H1 (cell line): ENCODE measurements at regions not wholly inside any gene's neighbourhood (a gene's known extent, or its start where the extent isn't known, plus 50 kb on each side); places are given as distances from the start of the nearest gene placed in this dataset.

Experiments used
- CTCF ChIA-PET: fragments of 300-600 bp; sonication (Branson Sonifier 250); formaldehyde crosslinking; loops from one replicate; lab custom pipeline; 2021; ENCODE audit not compliant: partially characterized antibody; lab: Charles Lee
- POLR2A ChIA-PET: fragments of 300-600 bp; sonication (Branson Sonifier 250); formaldehyde crosslinking; loops from one replicate; lab custom pipeline; 2021; ENCODE audit warnings: inconsistent platforms; ENCODE audit not compliant: partially characterized antibody; lab: Charles Lee
- DNase-seq, 2 experiments: peaks; one replicate each; pipeline versions ENCODE4 v3.0.0 to v3.0.0-alpha.2; 2010 to 2022; ENCODE audit warnings: low spot score in 2 of 2, low read depth in 1 of 2, mixed read lengths in 1 of 2
- FAIRE-seq: peaks from 2 replicates; lab custom pipeline; 2011; peaks lifted over from hg19 to GRCh38; lab: Jason Lieb, UNC
- H2AFZ ChIP-seq: 2 replicates; pipeline ENCODE4 v1.8.1; 2012; ENCODE audit warnings: low read length, inconsistent platforms
- H2AK5ac ChIP-seq: 2 replicates; pipeline ENCODE4 v1.6.1; 2013; ENCODE audit warnings: low read depth, low read length
- H2BK120ac ChIP-seq: replicated peaks from 2 replicates; pipeline ENCODE3; 2013; ENCODE audit warnings: low read depth, low read length, inconsistent platforms
- H2BK12ac ChIP-seq: 2 replicates; pipeline ENCODE4 v1.6.1; 2013; ENCODE audit warnings: low read depth, low read length
- H2BK15ac ChIP-seq: 2 replicates; pipeline ENCODE4 v1.6.1; 2013; ENCODE audit warnings: low read length
- H2BK20ac ChIP-seq: 2 replicates; pipeline ENCODE4 v1.6.1; 2013; ENCODE audit warnings: low read length
- H2BK5ac ChIP-seq: 2 replicates; pipeline ENCODE4 v1.6.1; 2013; ENCODE audit warnings: low read depth, low read length
- H3K14ac ChIP-seq: 2 replicates; pipeline ENCODE4 v1.6.1; 2013; ENCODE audit warnings: inconsistent platforms; ENCODE audit not compliant: insufficient read length
- H3K18ac ChIP-seq: 2 replicates; pipeline ENCODE4 v1.6.1; 2013; ENCODE audit warnings: low read length; ENCODE audit errors: extremely low read depth
- H3K23ac ChIP-seq: 2 replicates; pipeline ENCODE4 v1.6.1; 2013; ENCODE audit warnings: inconsistent platforms; ENCODE audit not compliant: insufficient read length
- H3K23me2 ChIP-seq: 2 replicates; pipeline ENCODE4 v1.6.1; 2013; ENCODE audit warnings: low read depth, low read length
- H3K27ac ChIP-seq: 2 replicates; pipeline ENCODE4 v1.6.1; 2011; ENCODE audit warnings: low read depth, low read length, inconsistent platforms
- H3K27me3 ChIP-seq, 4 experiments: replicated peaks in 1 of 4; 1 replicate in 1 of 4; 2 replicates in 3 of 4; pipeline versions ENCODE4 v1.6.1 to v1.8.1; 2011 to 2013; ENCODE audit warnings: low read length in 3 of 4, mild to moderate bottlenecking in 3 of 4, inconsistent platforms in 2 of 4, mixed read lengths in 2 of 4, moderate library complexity in 1 of 4; ENCODE audit not compliant: control insufficient read depth in 3 of 4, insufficient read depth in 3 of 4; ENCODE audit errors: extremely low read depth in 1 of 4
- H3K36me3 ChIP-seq, 4 experiments: 2 replicates each; pipeline versions ENCODE4 v1.6.1 to v1.8.1; 2011 to 2013; ENCODE audit warnings: mild to moderate bottlenecking in 4 of 4, low read length in 3 of 4, moderate library complexity in 2 of 4, control low read depth in 1 of 4, inconsistent platforms in 1 of 4; ENCODE audit not compliant: insufficient read depth in 4 of 4, control insufficient read depth in 2 of 4
- H3K4ac ChIP-seq: replicated peaks from 2 replicates; pipeline ENCODE3; 2013; ENCODE audit warnings: low read length, low read depth, mixed read lengths, inconsistent platforms; ENCODE audit not compliant: insufficient read length
- H3K4me1 ChIP-seq, 4 experiments: replicated peaks in 1 of 4; 1 replicate in 1 of 4; 2 replicates in 3 of 4; pipeline versions ENCODE4 v1.6.1 to v1.8.1; 2011 to 2013; ENCODE audit warnings: low read length in 3 of 4, inconsistent platforms in 2 of 4, mixed read lengths in 1 of 4; ENCODE audit not compliant: insufficient read depth in 4 of 4, control insufficient read depth in 3 of 4
- H3K4me2 ChIP-seq, 2 experiments: 2 replicates each; pipeline versions ENCODE4 v1.6.1 to v1.8.1; 2011 to 2013; ENCODE audit warnings: low read depth in 2 of 2, low read length in 2 of 2, control low read depth in 1 of 2, inconsistent platforms in 1 of 2, mild to moderate bottlenecking in 1 of 2; ENCODE audit not compliant: insufficient read depth in 1 of 2
- H3K4me3 ChIP-seq, 4 experiments: fragments of 200-600, 300-600 bp in 1 of 4; sonication (generic), shearing (Covaris generic), sonication (Bioruptor Twin) in 1 of 4; 2 replicates each; pipeline versions ENCODE4 v1.5.1 to v1.8.1; 2011 to 2016; ENCODE audit warnings: low read length in 4 of 4, low read depth in 3 of 4, control low read depth in 2 of 4, inconsistent platforms in 2 of 4, mild to moderate bottlenecking in 2 of 4, mixed read lengths in 1 of 4, moderate library complexity in 1 of 4; ENCODE audit not compliant: insufficient read depth in 2 of 4; ENCODE audit errors: extremely low read depth in 1 of 4
- H3K56ac ChIP-seq: replicated peaks from 2 replicates; pipeline ENCODE3; 2013; ENCODE audit warnings: low read depth, mild to moderate bottlenecking, mixed read lengths, low read length, inconsistent platforms; ENCODE audit not compliant: insufficient read length
- H3K79me1 ChIP-seq: 2 replicates; pipeline ENCODE4 v1.6.1; 2013; ENCODE audit warnings: low read depth, low read length, control low read depth
- H3K79me2 ChIP-seq, 2 experiments: 2 replicates each; pipeline versions ENCODE4 v1.6.1 to v1.8.1; 2012 to 2013; ENCODE audit warnings: low read length in 2 of 2, mild to moderate bottlenecking in 2 of 2, inconsistent platforms in 1 of 2; ENCODE audit not compliant: insufficient read depth in 2 of 2, control insufficient read depth in 1 of 2
- H3K9ac ChIP-seq, 4 experiments: replicated peaks in 1 of 4; 1 replicate in 1 of 4; 2 replicates in 3 of 4; pipeline versions ENCODE4 v1.6.1 to v1.8.1; 2011 to 2013; ENCODE audit warnings: low read depth in 3 of 4, low read length in 3 of 4, control low read depth in 2 of 4, mild to moderate bottlenecking in 2 of 4, moderate library complexity in 2 of 4, inconsistent platforms in 1 of 4; ENCODE audit errors: extremely low read depth in 1 of 4
- H3K9me3 ChIP-seq, 2 experiments: 2 replicates each; pipeline versions ENCODE4 v1.6.1 to v1.8.1; 2012 to 2013; ENCODE audit warnings: mild to moderate bottlenecking in 2 of 2, moderate library complexity in 2 of 2, control low read depth in 1 of 2, inconsistent platforms in 1 of 2, low read depth in 1 of 2, low read length in 1 of 2, mixed read lengths in 1 of 2; ENCODE audit not compliant: insufficient read depth in 2 of 2
- H4K20me1 ChIP-seq, 2 experiments: replicated peaks in 1 of 2; 2 replicates each; pipeline versions ENCODE3 to v1.8.1; 2011 to 2013; ENCODE audit warnings: inconsistent platforms in 2 of 2, low read length in 2 of 2, mild to moderate bottlenecking in 1 of 2; ENCODE audit not compliant: insufficient read depth in 2 of 2, control insufficient read depth in 1 of 2
- H4K5ac ChIP-seq: 2 replicates; pipeline ENCODE4 v1.6.1; 2013; ENCODE audit warnings: low read length, low read depth, mixed read lengths, inconsistent platforms; ENCODE audit not compliant: insufficient read length
- H4K8ac ChIP-seq: 2 replicates; pipeline ENCODE4 v1.8.0; 2013; ENCODE audit warnings: mild to moderate bottlenecking, moderate library complexity, low read length, inconsistent platforms; ENCODE audit not compliant: insufficient read depth; ENCODE audit errors: extremely low read depth
- H4K91ac ChIP-seq: replicated peaks from 2 replicates; pipeline ENCODE3; 2013; ENCODE audit warnings: low read length, mixed read lengths, inconsistent platforms; ENCODE audit not compliant: insufficient read length
- CHD2 ChIP-seq: IDR thresholded peaks from 2 replicates; pipeline ENCODE4 v1.6.1; 2012; ENCODE audit warnings: low read length, improper control_type of control experiment
- GABPA ChIP-seq: IDR thresholded peaks from 2 replicates; pipeline ENCODE4 v1.6.1; 2011; ENCODE audit warnings: mild to moderate bottlenecking, low read length, moderate library complexity, borderline replicate concordance; ENCODE audit not compliant: insufficient read depth
- JUND ChIP-seq: IDR thresholded peaks from 2 replicates; pipeline ENCODE4 v1.6.1; 2011; ENCODE audit warnings: mild to moderate bottlenecking, improper control_type of control experiment, low read length
- POU5F1 ChIP-seq: IDR thresholded peaks from 2 replicates; pipeline ENCODE4 v1.6.1; 2011; ENCODE audit warnings: low read depth, mild to moderate bottlenecking, low read length, moderate library complexity
- SIN3A ChIP-seq, 2 experiments: IDR thresholded peaks in 1 of 2; conservative IDR thresholded peaks in 1 of 2; 2 replicates each; pipeline ENCODE4 v1.6.1; 2011 to 2012; ENCODE audit warnings: low read length in 2 of 2, improper control_type of control experiment in 1 of 2, low read depth in 1 of 2, mild to moderate bottlenecking in 1 of 2
- SP4 ChIP-seq: IDR thresholded peaks from 2 replicates; pipeline ENCODE4 v1.6.1; 2012; ENCODE audit warnings: low read length, inconsistent platforms
- WGBS, 2 experiments: shearing (Covaris generic) in 1 of 2; methylation state at CpG; one replicate each; pipeline versions ENCODE4 v1.1.6 to v1.1.7; 2013 to 2015; ENCODE audit warnings: low lambda C conversion rate in 2 of 2, mixed read lengths in 2 of 2, inconsistent platforms in 1 of 2, low coverage in 1 of 2, missing lambda C conversion rate in 1 of 2; ENCODE audit not compliant: insufficient replicate concordance in 2 of 2, insufficient coverage in 1 of 2, insufficient read length in 1 of 2; ENCODE audit errors: extremely low coverage in 1 of 2, missing lambda C conversion rate in 1 of 2; 5-methylcytosine and 5-hydroxymethylcytosine counted together

- no peak overlapping the region for H3K56ac ChIP-seq
- DNase-seq, result no peak
- H3K14ac ChIP-seq, result no peak overlapping the region
- no peak overlapping the region for H2BK12ac ChIP-seq
- H2BK120ac ChIP-seq, result no peak overlapping the region
- no peak overlapping the region for H4K91ac ChIP-seq
- ChIA-PET POLR2A (no interaction called here), CTCF (no interaction called here)
- H3K23me2 ChIP-seq, result no peaks in the 10 kb centered on the region; the same call in 1 of the 2 replicates
- no peaks in the 10 kb centered on the region for H3K79me2 ChIP-seq
- WGBS, 2 experiments, result 81% methylated on average over 5 of the region's 5 CpGs; no CpG with 5 or more reads in 1 of the 2 experiments
- TF ChIP-seq POU5F1 (no peak), CHD2 (no peak), SIN3A (conservative IDR thresholded peaks at IDR 0.05 in 1 of 2, IDR thresholded peaks at IDR 0.05 in 1 of 2; ENCODE audit: low read depth in 1 of 2, low read length in 2 of 2) (no peak), SP4 (no peak), JUND (no peak), GABPA (no peak)
- no peaks in the 10 kb centered on the region for H4K20me1 ChIP-seq
- no peak overlapping the region for H3K4me2 ChIP-seq
- H2BK5ac ChIP-seq, result no peak overlapping the region
- no peak overlapping the region for H2BK15ac ChIP-seq
- no peaks in the 10 kb centered on the region for H3K9me3 ChIP-seq
- no peak for FAIRE-seq
- H3K23ac ChIP-seq, result no peak overlapping the region
- H3K79me1 ChIP-seq, result no peaks in the 10 kb centered on the region
- no peak overlapping the region for H2BK20ac ChIP-seq
- no peaks in the 10 kb centered on the region for H3K36me3 ChIP-seq
- H3K4me3 ChIP-seq, result no peak overlapping the region
- H3K27me3 ChIP-seq, result no peaks in the 10 kb centered on the region
- no peak overlapping the region for H3K4ac ChIP-seq
- no peak overlapping the region for H4K8ac ChIP-seq
- H3K27ac ChIP-seq, result no peak overlapping the region
- H4K5ac ChIP-seq, result no peak overlapping the region
- no peaks in the 10 kb centered on the region; a peak in 1 of 7 replicates for H3K4me1 ChIP-seq
- no peak overlapping the region for H3K9ac ChIP-seq
- no peak overlapping the region for H2AFZ ChIP-seq
- H3K18ac ChIP-seq, result no peak overlapping the region
- H2AK5ac ChIP-seq, result no peak overlapping the region
These were observed 229.1 kb upstream of the ARHGEF26 start for GRCh38 chr3:153892126-153892525.
